GM23338 (cell line): ENCODE measurements at regions not wholly inside any gene's neighbourhood (a gene's known extent, or its start where the extent isn't known, plus 50 kb on each side); places are given as distances from the start of the nearest gene placed in this dataset.

ENCODE experiments used
- CREB1 ChIP-seq: fragments of 250-450 bp; sonication (Bioruptor Pico); IDR thresholded peaks from 2 replicates; pipeline ENCODE4 v1.5.0; 2020; ENCODE audit warnings: low read depth, mild to moderate bottlenecking, moderate library complexity
- EZH2 ChIP-seq: fragments of 200-600 bp; sonication (generic); IDR thresholded peaks from one replicate; pipeline ENCODE4 v1.8.0; 2017; ENCODE audit warnings: antibody characterized with exemption, mild to moderate bottlenecking, low read depth; ENCODE audit not compliant: unreplicated experiment
- EZH2phosphoT487 ChIP-seq: fragments of 200-600 bp; sonication (generic); IDR thresholded peaks from one replicate; pipeline ENCODE4 v1.8.1; 2018; ENCODE audit warnings: antibody characterized with exemption; ENCODE audit not compliant: unreplicated experiment
- JUNB ChIP-seq: IDR thresholded peaks from one replicate; pipeline ENCODE4 v1.6.1; 2016; ENCODE audit warnings: antibody characterized with exemption; ENCODE audit not compliant: unreplicated experiment
- NANOG ChIP-seq: IDR thresholded peaks from 2 replicates; pipeline ENCODE4 v1.6.1; 2016; ENCODE audit warnings: antibody characterized with exemption, borderline replicate concordance
- POLR2AphosphoS5 ChIP-seq: IDR thresholded peaks from 2 replicates; pipeline ENCODE4 v1.6.1; 2016; ENCODE audit warnings: antibody characterized with exemption, low read depth
- REST ChIP-seq: IDR thresholded peaks from one replicate; pipeline ENCODE4 v1.6.1; 2018; ENCODE audit warnings: antibody characterized with exemption; ENCODE audit not compliant: unreplicated experiment
- STAT1 ChIP-seq: IDR thresholded peaks from one replicate; pipeline ENCODE4 v1.6.1; 2016; ENCODE audit warnings: antibody characterized with exemption; ENCODE audit not compliant: unreplicated experiment
- ZNF114 ChIP-seq: fragments of 250-450 bp; sonication (Bioruptor Pico); IDR thresholded peaks from 2 replicates; pipeline ENCODE4 v1.5.0; 2020; ENCODE audit warnings: mild to moderate bottlenecking, moderate library complexity
- ZNF331 ChIP-seq: fragments of 250-450 bp; sonication (Bioruptor Pico); IDR thresholded peaks from 2 replicates; pipeline ENCODE4 v1.5.0; 2020; ENCODE audit warnings: low read depth, mild to moderate bottlenecking, moderate library complexity
- ZNF462 ChIP-seq: fragments of 250-450 bp; sonication (Bioruptor Pico); IDR thresholded peaks from 2 replicates; pipeline ENCODE4 v1.5.0; 2020; ENCODE audit warnings: mild to moderate bottlenecking, moderate library complexity
- TF ChIP-seq, protein P1 (sequence below), 2 experiments: fragments of 200-600 bp in 1 of 2; sonication (generic) in 1 of 2; conservative IDR thresholded peaks; 2 replicates each; pipeline versions ENCODE4 v1.5.1 to v1.6.1; 2016 to 2017; ENCODE audit warnings: antibody characterized with exemption in 2 of 2, low read depth in 2 of 2, mild to moderate bottlenecking in 2 of 2, moderate library complexity in 1 of 2
- TF ChIP-seq, protein P2 (sequence below): IDR thresholded peaks from 2 replicates; pipeline ENCODE4 v1.6.1; 2016; ENCODE audit warnings: antibody characterized with exemption

DNA sequence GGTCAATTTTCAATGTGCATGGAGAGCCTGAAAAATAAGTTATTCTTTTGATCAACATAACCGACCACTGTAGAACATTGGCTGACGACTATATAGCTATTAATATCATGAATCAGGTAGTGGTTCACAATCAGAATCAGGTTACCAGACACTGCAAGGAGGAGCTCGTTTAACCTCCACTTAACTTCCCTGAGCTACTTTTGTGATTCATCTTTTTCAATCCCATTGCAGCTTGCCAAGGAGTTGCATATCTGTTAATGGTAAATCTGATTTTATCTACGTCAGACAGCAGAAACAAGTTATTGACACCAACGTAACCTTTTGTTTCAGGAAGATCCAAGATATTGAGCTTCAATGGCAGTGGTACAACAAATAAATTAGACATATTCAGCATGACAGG is 2263.8 kb upstream of the ACO1 start:
- TF ChIP-seq, protein P1, sequence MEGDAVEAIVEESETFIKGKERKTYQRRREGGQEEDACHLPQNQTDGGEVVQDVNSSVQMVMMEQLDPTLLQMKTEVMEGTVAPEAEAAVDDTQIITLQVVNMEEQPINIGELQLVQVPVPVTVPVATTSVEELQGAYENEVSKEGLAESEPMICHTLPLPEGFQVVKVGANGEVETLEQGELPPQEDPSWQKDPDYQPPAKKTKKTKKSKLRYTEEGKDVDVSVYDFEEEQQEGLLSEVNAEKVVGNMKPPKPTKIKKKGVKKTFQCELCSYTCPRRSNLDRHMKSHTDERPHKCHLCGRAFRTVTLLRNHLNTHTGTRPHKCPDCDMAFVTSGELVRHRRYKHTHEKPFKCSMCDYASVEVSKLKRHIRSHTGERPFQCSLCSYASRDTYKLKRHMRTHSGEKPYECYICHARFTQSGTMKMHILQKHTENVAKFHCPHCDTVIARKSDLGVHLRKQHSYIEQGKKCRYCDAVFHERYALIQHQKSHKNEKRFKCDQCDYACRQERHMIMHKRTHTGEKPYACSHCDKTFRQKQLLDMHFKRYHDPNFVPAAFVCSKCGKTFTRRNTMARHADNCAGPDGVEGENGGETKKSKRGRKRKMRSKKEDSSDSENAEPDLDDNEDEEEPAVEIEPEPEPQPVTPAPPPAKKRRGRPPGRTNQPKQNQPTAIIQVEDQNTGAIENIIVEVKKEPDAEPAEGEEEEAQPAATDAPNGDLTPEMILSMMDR (conservative IDR thresholded peaks at IDR 0.05; ENCODE audit: low read depth in 2 of 2) = no peak
- no peak for TF ChIP-seq POLR2AphosphoS5
- no peak for TF ChIP-seq EZH2phosphoT487
- TF ChIP-seq REST = no peak
- TF ChIP-seq ZNF114 (CRISPR knock-in tag) = no peak
- TF ChIP-seq EZH2 = no peak
- no peak for TF ChIP-seq ZNF331 (CRISPR knock-in tag)
- TF ChIP-seq CREB1 (CRISPR knock-in tag) = no peak
- TF ChIP-seq STAT1 = no peak
- no peak for TF ChIP-seq ZNF462 (CRISPR knock-in tag)
- TF ChIP-seq JUNB = no peak
- TF ChIP-seq, protein P2, sequence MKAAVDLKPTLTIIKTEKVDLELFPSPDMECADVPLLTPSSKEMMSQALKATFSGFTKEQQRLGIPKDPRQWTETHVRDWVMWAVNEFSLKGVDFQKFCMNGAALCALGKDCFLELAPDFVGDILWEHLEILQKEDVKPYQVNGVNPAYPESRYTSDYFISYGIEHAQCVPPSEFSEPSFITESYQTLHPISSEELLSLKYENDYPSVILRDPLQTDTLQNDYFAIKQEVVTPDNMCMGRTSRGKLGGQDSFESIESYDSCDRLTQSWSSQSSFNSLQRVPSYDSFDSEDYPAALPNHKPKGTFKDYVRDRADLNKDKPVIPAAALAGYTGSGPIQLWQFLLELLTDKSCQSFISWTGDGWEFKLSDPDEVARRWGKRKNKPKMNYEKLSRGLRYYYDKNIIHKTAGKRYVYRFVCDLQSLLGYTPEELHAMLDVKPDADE = no peak
- no peak for TF ChIP-seq NANOG
